ENCODE measurements at regions not wholly inside any gene's neighbourhood (a gene's known extent, or its start where the extent isn't known, plus 50 kb on each side); places are given as distances from the start of the nearest gene placed in this dataset.

DNA sequence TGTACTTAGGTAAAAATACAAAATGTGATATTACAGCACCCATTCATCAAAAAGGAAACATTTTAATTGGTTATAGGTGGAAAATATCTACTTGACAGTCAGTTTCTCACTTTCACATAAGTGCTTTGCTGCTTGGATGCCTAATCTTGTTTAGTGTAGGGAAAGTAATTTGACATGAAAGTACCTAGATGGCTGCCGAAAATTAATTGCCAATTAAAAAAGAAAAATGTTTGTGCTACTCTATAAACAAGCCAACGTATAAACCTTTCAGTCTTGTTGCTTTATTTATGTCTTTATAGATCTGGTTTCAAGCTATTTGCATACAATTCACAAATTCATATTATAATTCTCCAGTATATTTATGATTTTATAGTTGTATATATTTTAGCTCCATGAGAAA is 729.9 kb downstream of the DACH1 start:
- ATAC-seq: no peak
- ChIA-PET POLR2A (no interaction called here), CTCF (ENCODE audit: low intra/inter-chr PET ratio, low total read pairs) (no interaction called here)
- in situ Hi-C loops (cut with HindIII; ENCODE audit: extremely low pct_ligation_motif_present, low pct_unique_long_range_greater_than_20kb): no loop called here
- intact Hi-C loops (cut with micrococcal nuclease; ENCODE audit: unreplicated experiment): no loop called here
- Histone ChIP-seq H3K9ac (ENCODE audit: insufficient read depth, low read depth, low read length) (no peak overlapping the region), H3K27ac (ENCODE audit: extremely low read length, insufficient read depth, low read length) (no peak overlapping the region), H2AFZ (ENCODE audit: low read length) (no peak overlapping the region), H3K4me2 (ENCODE audit: low read depth, low read length) (no peak overlapping the region), H3K9me3 (ENCODE audit: low read length) (no peaks in the 10 kb centered on the region), H4K20me1 (ENCODE audit: insufficient read depth, low read length) (no peaks in the 10 kb centered on the region), H3K4me1 (ENCODE audit: insufficient read depth, low read length) (no peaks in the 10 kb centered on the region), H3K79me2 (ENCODE audit: insufficient read depth, low read length) (no peaks in the 10 kb centered on the region), H3K36me3 (replicated peaks in 1 of 2; ENCODE audit: control insufficient read depth in 1 of 2, insufficient read depth in 2 of 2, low read length in 2 of 2) (no peaks in the 10 kb centered on the region), H3K4me3 (replicated peaks in 1 of 3; ENCODE audit: insufficient read depth in 1 of 3, low read depth in 2 of 3, low read length in 3 of 3) (no peak overlapping the region), H3K27me3 (ENCODE audit: control insufficient read depth in 1 of 2, insufficient read depth in 2 of 2, low read length in 2 of 2) (no peaks in the 10 kb centered on the region)
- TF ChIP-seq HOXA5 (CRISPR knock-in tag; IDR thresholded peaks at IDR 0.05) (no peak), ZNF616 (CRISPR knock-in tag; IDR thresholded peaks at IDR 0.05; ENCODE audit: low read depth) (no peak), ZNF34 (CRISPR knock-in tag; IDR thresholded peaks at IDR 0.05; ENCODE audit: borderline replicate concordance) (no peak), SOX13 (IDR thresholded peaks at IDR 0.05) (no peak), SOX13 (CRISPR knock-in tag; conservative IDR thresholded peaks at IDR 0.05 in 1 of 2, IDR thresholded peaks at IDR 0.05 in 1 of 2) (no peak), ZSCAN20 (CRISPR knock-in tag; IDR thresholded peaks at IDR 0.05; ENCODE audit: borderline replicate concordance) (no peak), ZNF549 (CRISPR knock-in tag; IDR thresholded peaks at IDR 0.05) (no peak), EHMT2 (IDR thresholded peaks at IDR 0.05; ENCODE audit: borderline replicate concordance, low read depth, low read length) (no peak), HNRNPH1 (optimal IDR thresholded peaks at IDR 0.05; ENCODE audit: low read depth, low read length) (no peak), ZNF234 (CRISPR knock-in tag; conservative IDR thresholded peaks at IDR 0.05) (no peak), ATF7 (IDR thresholded peaks at IDR 0.05) (no peak), ATF7 (CRISPR knock-in tag; IDR thresholded peaks at IDR 0.05) (no peak), GATA4 (IDR thresholded peaks at IDR 0.05; ENCODE audit: borderline replicate concordance, low read depth) (no peak), HNRNPUL1 (IDR thresholded peaks at IDR 0.05; ENCODE audit: low read depth, low read length) (no peak), HDAC2 (CRISPR knock-in tag; IDR thresholded peaks at IDR 0.05) (no peak), HDAC1 (CRISPR knock-in tag; IDR thresholded peaks at IDR 0.05) (no peak), NFYB (CRISPR knock-in tag; IDR thresholded peaks at IDR 0.05) (no peak)
- TF ChIP-seq, protein P1, sequence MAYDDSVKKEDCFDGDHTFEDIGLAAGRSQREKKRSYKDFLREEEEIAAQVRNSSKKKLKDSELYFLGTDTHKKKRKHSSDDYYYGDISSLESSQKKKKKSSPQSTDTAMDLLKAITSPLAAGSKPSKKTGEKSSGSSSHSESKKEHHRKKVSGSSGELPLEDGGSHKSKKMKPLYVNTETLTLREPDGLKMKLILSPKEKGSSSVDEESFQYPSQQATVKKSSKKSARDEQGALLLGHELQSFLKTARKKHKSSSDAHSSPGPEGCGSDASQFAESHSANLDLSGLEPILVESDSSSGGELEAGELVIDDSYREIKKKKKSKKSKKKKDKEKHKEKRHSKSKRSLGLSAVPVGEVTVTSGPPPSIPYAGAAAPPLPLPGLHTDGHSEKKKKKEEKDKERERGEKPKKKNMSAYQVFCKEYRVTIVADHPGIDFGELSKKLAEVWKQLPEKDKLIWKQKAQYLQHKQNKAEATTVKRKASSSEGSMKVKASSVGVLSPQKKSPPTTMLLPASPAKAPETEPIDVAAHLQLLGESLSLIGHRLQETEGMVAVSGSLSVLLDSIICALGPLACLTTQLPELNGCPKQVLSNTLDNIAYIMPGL (CRISPR knock-in tag; IDR thresholded peaks at IDR 0.05; ENCODE audit: borderline replicate concordance in 1 of 2, low read depth in 1 of 2): no peak
- TF ChIP-seq, protein P2, sequence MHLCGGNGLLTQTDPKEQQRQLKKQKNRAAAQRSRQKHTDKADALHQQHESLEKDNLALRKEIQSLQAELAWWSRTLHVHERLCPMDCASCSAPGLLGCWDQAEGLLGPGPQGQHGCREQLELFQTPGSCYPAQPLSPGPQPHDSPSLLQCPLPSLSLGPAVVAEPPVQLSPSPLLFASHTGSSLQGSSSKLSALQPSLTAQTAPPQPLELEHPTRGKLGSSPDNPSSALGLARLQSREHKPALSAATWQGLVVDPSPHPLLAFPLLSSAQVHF (CRISPR knock-in tag; IDR thresholded peaks at IDR 0.05): no peak
- TF ChIP-seq, protein P3, sequence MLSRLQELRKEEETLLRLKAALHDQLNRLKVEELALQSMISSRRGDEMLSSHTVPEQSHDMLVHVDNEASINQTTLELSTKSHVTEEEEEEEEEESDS (CRISPR knock-in tag; IDR thresholded peaks at IDR 0.05; ENCODE audit: borderline replicate concordance): no peak
- TF ChIP-seq, protein P4, sequence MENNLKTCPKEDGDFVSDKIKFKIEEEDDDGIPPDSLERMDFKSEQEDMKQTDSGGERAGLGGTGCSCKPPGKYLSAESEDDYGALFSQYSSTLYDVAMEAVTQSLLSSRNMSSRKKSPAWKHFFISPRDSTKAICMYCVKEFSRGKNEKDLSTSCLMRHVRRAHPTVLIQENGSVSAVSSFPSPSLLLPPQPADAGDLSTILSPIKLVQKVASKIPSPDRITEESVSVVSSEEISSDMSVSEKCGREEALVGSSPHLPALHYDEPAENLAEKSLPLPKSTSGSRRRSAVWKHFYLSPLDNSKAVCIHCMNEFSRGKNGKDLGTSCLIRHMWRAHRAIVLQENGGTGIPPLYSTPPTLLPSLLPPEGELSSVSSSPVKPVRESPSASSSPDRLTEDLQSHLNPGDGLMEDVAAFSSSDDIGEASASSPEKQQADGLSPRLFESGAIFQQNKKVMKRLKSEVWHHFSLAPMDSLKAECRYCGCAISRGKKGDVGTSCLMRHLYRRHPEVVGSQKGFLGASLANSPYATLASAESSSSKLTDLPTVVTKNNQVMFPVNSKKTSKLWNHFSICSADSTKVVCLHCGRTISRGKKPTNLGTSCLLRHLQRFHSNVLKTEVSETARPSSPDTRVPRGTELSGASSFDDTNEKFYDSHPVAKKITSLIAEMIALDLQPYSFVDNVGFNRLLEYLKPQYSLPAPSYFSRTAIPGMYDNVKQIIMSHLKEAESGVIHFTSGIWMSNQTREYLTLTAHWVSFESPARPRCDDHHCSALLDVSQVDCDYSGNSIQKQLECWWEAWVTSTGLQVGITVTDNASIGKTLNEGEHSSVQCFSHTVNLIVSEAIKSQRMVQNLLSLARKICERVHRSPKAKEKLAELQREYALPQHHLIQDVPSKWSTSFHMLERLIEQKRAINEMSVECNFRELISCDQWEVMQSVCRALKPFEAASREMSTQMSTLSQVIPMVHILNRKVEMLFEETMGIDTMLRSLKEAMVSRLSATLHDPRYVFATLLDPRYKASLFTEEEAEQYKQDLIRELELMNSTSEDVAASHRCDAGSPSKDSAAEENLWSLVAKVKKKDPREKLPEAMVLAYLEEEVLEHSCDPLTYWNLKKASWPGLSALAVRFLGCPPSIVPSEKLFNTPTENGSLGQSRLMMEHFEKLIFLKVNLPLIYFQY (CRISPR knock-in tag; IDR thresholded peaks at IDR 0.05; ENCODE audit: borderline replicate concordance): no peak
- 5% methylated on average over 2 of the region's 2 CpGs for WGBS (ENCODE audit: low lambda C conversion rate)
- no peak for FAIRE-seq
- BruUV-seq (replicated peaks): no TSS peak
- DNase-seq (ENCODE audit: low spot score): no peak
